ENCODE measurements at regions not wholly inside any gene's neighbourhood (a gene's known extent, or its start where the extent isn't known, plus 50 kb on each side); places are given as distances from the start of the nearest gene placed in this dataset.
"Not testable (repeated sequence)": the region's sequence is repeated elsewhere in the genome, so short reads cannot be mapped to it uniquely, and the experiment has no call there.

- no peak for DNase-seq
Observed at GRCh38 chrX:142483965-142484364, 278.9 kb upstream of the MAGEC2 start.

- DNase-seq: no peak
Observed at GRCh38 chrX:142446349-142446748, 241.3 kb upstream of the MAGEC2 start.

- DNase-seq: no peak
Observed at GRCh38 chrX:142428916-142429315, 223.8 kb upstream of the MAGEC2 start.

- DNase-seq: not testable (repeated sequence)
Observed at GRCh38 chrX:142390998-142391397, 185.9 kb upstream of the MAGEC2 start.

GRCh38 chrX:142363501-142363900 lies 158.4 kb upstream of the MAGEC2 start:
- no peak for DNase-seq

GRCh38 chrX:142359331-142359730 lies 154.2 kb upstream of the MAGEC2 start:
- DNase-seq: no peak

GRCh38 chrX:142327182-142327581 lies 122.1 kb upstream of the MAGEC2 start:
- DNase-seq: no peak

GRCh38 chrX:142312591-142312990 lies 107.5 kb upstream of the MAGEC2 start:
- peak; percentile 17 for DNase-seq

- no peak for DNase-seq
Observed at GRCh38 chrX:142299406-142299805, 94.3 kb upstream of the MAGEC2 start.

GRCh38 chrX:142296421-142296820 lies 91.3 kb upstream of the MAGEC2 start:
- no peak for DNase-seq

- DNase-seq: no peak
Observed at GRCh38 chrX:142295190-142295589, 90.1 kb upstream of the MAGEC2 start.

GRCh38 chrX:142270166-142270565 lies 65.1 kb upstream of the MAGEC2 start:
- not testable (repeated sequence) for DNase-seq

- no peak for DNase-seq
Observed at GRCh38 chrX:142266417-142266816, 61.3 kb upstream of the MAGEC2 start.

- not testable (repeated sequence) for DNase-seq
Observed at GRCh38 chrX:142265549-142265948, 60.5 kb upstream of the MAGEC2 start.

GRCh38 chrX:142256935-142257334 lies 51.8 kb upstream of the MAGEC2 start:
- no peak for DNase-seq

Measured in right hindlimb (tissue), 1 donor.